ENCODE measurements at regions not wholly inside any gene's neighbourhood (a gene's known extent, or its start where the extent isn't known, plus 50 kb on each side); places are given as distances from the start of the nearest gene placed in this dataset.

- TF ChIP-seq, protein P1, sequence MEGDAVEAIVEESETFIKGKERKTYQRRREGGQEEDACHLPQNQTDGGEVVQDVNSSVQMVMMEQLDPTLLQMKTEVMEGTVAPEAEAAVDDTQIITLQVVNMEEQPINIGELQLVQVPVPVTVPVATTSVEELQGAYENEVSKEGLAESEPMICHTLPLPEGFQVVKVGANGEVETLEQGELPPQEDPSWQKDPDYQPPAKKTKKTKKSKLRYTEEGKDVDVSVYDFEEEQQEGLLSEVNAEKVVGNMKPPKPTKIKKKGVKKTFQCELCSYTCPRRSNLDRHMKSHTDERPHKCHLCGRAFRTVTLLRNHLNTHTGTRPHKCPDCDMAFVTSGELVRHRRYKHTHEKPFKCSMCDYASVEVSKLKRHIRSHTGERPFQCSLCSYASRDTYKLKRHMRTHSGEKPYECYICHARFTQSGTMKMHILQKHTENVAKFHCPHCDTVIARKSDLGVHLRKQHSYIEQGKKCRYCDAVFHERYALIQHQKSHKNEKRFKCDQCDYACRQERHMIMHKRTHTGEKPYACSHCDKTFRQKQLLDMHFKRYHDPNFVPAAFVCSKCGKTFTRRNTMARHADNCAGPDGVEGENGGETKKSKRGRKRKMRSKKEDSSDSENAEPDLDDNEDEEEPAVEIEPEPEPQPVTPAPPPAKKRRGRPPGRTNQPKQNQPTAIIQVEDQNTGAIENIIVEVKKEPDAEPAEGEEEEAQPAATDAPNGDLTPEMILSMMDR (IDR thresholded peaks at IDR 0.05): no peak
- no peak for TF ChIP-seq POLR2A (IDR thresholded peaks at IDR 0.05)
Measured at GRCh38 chr9:29004988-29005387, 1431.7 kb upstream of the C9orf72 start.

Measured in thyroid gland (tissue), 4 donors.